ENCODE measurements at regions not wholly inside any gene's neighbourhood (a gene's known extent, or its start where the extent isn't known, plus 50 kb on each side); places are given as distances from the start of the nearest gene placed in this dataset.

GRCh38 chr5:174462129-174462528, 262.3 kb upstream of the MSX2 start:
- no peak for TF ChIP-seq CTCF (IDR thresholded peaks at IDR 0.05 in 8 of 11, conservative IDR thresholded peaks at IDR 0.05 in 3 of 11)
- no peak for TF ChIP-seq POLR2A (IDR thresholded peaks at IDR 0.05)
- no peak for TF ChIP-seq POLR2AphosphoS5 (IDR thresholded peaks at IDR 0.05)
